GM12874 (cell line): ENCODE measurements at regions not wholly inside any gene's neighbourhood (a gene's known extent, or its start where the extent isn't known, plus 50 kb on each side); places are given as distances from the start of the nearest gene placed in this dataset.

ENCODE experiments used
- TF ChIP-seq, protein P1 (sequence below): IDR thresholded peaks from 2 replicates; pipeline ENCODE4 v1.5.1; 2011; ENCODE audit warnings: low read depth, mild to moderate bottlenecking, control low read depth, low read length, moderate library complexity; ENCODE audit not compliant: insufficient read depth

DNA sequence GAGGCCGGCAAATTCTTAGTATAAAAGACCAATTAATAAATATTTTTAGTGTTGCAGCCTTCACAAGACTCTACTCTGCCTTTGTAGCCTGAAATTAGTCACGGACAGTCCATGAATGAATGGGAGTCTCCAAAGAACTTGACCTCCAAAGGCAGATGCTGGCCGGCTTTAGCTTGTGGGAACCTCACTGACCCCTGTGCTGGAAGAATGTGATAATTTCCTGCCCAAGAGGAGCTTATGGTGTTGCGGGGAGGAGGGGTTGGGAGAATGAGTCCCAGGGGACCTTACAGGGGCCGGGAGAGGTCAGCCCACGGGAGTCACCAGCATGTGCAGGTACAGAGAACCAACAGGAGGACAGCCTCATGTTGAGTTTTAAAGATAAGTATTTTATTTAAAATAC, 143.1 kb downstream of the IRX2 start:
- TF ChIP-seq, protein P1, sequence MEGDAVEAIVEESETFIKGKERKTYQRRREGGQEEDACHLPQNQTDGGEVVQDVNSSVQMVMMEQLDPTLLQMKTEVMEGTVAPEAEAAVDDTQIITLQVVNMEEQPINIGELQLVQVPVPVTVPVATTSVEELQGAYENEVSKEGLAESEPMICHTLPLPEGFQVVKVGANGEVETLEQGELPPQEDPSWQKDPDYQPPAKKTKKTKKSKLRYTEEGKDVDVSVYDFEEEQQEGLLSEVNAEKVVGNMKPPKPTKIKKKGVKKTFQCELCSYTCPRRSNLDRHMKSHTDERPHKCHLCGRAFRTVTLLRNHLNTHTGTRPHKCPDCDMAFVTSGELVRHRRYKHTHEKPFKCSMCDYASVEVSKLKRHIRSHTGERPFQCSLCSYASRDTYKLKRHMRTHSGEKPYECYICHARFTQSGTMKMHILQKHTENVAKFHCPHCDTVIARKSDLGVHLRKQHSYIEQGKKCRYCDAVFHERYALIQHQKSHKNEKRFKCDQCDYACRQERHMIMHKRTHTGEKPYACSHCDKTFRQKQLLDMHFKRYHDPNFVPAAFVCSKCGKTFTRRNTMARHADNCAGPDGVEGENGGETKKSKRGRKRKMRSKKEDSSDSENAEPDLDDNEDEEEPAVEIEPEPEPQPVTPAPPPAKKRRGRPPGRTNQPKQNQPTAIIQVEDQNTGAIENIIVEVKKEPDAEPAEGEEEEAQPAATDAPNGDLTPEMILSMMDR: no peak

DNA sequence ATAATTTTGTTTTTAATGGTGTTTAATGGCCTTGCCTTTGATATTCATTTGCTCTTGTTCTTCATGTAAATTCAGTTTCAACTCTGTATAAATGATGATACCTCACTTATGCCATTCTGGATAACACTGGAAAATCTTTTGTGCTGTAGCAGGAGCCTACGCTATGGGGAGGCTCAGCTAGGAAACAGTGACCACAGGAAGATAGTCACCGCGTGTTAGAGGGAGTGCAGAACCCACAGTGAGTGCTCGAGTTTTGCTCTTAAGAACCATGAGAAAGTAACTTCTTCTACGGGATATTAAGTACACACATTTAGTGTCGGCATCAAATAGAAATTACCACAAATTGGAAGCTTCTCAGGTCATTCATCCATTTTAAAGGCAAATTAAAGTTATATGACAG, 143.9 kb downstream of the IRX2 start:
- TF ChIP-seq, protein P1: no peak

DNA sequence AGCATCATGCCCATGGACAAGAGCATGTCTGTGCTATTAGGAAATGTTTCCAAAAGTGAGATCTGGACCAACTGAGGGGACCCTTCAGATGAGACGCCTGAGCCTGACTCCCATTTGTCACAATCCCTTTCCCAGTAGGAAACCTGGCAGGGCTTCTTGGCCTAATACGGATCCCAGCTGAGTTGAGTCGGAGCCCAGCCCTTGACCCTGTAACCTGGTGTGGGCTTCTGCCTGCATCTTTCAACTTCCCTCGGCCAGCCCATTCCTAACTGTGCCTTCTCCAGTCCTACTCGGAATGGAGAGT, 148.3 kb downstream of the IRX2 start:
- TF ChIP-seq, protein P1: no peak

DNA sequence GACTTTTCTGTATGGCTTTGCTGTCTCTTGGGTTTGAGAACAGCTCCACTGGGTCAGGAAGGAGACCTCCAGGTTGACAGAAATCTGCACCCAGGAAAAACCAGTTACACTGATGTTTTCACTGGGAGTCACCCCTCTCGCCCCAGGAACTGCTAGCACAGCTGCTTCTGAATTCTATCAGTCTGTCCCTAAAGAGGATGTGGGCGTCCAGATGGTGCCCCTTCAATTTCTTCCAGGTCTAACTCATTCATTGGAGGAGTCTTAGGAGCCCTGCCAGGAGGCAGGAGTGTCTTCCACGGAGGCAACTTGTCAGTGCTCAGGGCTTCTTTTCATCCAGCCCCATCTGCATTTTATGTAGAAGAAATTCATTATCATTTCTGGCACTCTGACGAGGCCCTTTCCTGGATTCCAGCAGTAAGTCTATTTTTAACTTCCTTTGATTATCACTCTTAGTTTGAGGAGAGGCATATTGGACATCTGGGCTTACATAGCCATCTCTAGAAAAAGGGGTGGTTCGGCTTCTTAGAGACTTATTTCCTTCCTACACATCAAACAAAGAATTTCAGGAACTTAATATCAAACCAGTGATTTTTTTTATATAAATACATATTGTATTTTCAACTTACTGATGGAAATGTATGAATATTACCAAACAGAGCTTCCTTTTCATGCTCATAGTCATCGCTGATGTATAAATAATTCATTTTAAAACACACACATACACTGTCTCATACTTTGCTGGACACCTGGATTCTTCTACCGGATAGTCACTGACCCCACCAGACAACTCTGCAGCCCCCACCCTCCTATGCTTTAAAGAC, 148.8 kb downstream of the IRX2 start:
- TF ChIP-seq, protein P1: no peak

DNA sequence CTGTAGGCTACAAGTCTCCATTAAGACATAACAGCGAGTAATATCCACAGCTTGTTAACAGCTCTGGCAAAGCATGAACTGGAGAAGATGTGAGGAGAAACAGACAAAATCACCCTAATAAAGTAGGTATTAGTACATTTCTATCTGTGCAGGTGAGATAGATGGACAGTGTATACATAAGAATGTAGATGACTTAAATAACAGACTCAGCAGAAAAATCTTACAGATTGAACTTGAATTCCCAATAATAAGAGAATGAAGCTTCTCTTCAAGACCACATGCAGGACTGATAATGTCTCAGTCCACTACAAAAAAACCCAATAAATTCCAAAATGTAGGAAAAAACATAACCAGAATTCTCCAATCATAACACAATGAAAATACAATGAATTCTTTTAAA, 153.0 kb downstream of the IRX2 start:
- TF ChIP-seq, protein P1: no peak

DNA sequence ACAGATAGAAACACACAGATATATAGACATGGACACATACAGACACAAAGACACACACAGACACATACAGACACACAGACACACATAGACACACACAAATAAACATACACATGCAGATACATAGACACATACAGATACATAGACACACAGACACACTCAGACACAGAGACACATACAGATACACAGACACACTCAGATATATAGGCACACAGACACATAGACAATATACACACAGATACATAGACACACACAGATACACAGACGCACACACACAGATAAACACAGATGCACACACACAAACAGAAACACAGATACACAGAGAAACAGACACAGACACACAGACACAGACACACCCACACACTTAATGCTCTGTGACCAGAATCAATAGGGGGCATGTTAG, 156.8 kb downstream of the IRX2 start:
- TF ChIP-seq, protein P1: no peak

- TF ChIP-seq, protein P1: no peak
Observed at GRCh38 chr5:2592766-2593165, 158.7 kb downstream of the IRX2 start.
